Caco-2 (cell line): ENCODE measurements at regions not wholly inside any gene's neighbourhood (a gene's known extent, or its start where the extent isn't known, plus 50 kb on each side); places are given as distances from the start of the nearest gene placed in this dataset.

Experiments
- BruUV-seq: library from RNA; stranded (reverse); fragments of 400-500 nt; replicated peaks from 2 replicates; lab custom pipeline; 2021; lab: Mats Ljungman, UMichigan
- CTCF ChIA-PET: fragments of 300-600 bp; sonication (Branson Sonifier 250); formaldehyde crosslinking; loops from one replicate; lab custom pipeline; 2022; ENCODE audit warnings: antibody characterized with exemption; lab: Charles Lee
- POLR2A ChIA-PET: fragments of 300-600 bp; sonication (Branson Sonifier 250); formaldehyde crosslinking; loops from one replicate; lab custom pipeline; 2022; ENCODE audit warnings: antibody characterized with exemption; lab: Charles Lee
- DNase-seq, 2 experiments: peaks; one replicate each; pipeline versions ENCODE4 v3.0.0 to v3.0.0-alpha.2; 2020 to 2022
- H3K27me3 ChIP-seq: replicated peaks from 2 replicates; pipeline ENCODE4 v1.6.0; 2011; ENCODE audit warnings: low read length; ENCODE audit not compliant: control insufficient read depth, insufficient read depth
- H3K36me3 ChIP-seq: 2 replicates; pipeline ENCODE4 v1.5.1; 2011; ENCODE audit warnings: low read length; ENCODE audit not compliant: control insufficient read depth, insufficient read depth
- H3K4me1 ChIP-seq: fragments of 250-450 bp; sonication (Bioruptor Pico); 2 replicates; pipeline ENCODE4 v1.5.1; 2020; ENCODE audit warnings: mild to moderate bottlenecking
- H3K4me3 ChIP-seq: 2 replicates; pipeline ENCODE4 v1.5.1; 2011; ENCODE audit warnings: low read depth, mild to moderate bottlenecking, control low read depth, low read length
- H3K9me3 ChIP-seq: fragments of 250-450 bp; sonication (Bioruptor Pico); 2 replicates; pipeline ENCODE4 v1.5.1; 2020; ENCODE audit warnings: mild to moderate bottlenecking, moderate library complexity
- H3K27ac Mint-ChIP-seq: one replicate; pipeline ENCODE4 v1.8.0; 2022; ENCODE audit warnings: mixed read lengths; ENCODE audit not compliant: unreplicated experiment
- H3K27me3 Mint-ChIP-seq: one replicate; pipeline ENCODE4 v1.8.0; 2022; ENCODE audit warnings: mixed read lengths; ENCODE audit not compliant: insufficient read depth, unreplicated experiment
- H3K36me3 Mint-ChIP-seq: one replicate; pipeline ENCODE4 v1.8.0; 2022; ENCODE audit warnings: mild to moderate bottlenecking, mixed read lengths; ENCODE audit not compliant: insufficient read depth, unreplicated experiment
- H3K4me1 Mint-ChIP-seq: one replicate; pipeline ENCODE4 v1.8.0; 2022; ENCODE audit warnings: low read depth, mixed read lengths; ENCODE audit not compliant: unreplicated experiment
- H3K4me3 Mint-ChIP-seq: one replicate; pipeline ENCODE4 v1.8.0; 2022; ENCODE audit warnings: mild to moderate bottlenecking, moderate library complexity, mixed read lengths; ENCODE audit not compliant: unreplicated experiment
- H3K9me3 Mint-ChIP-seq: one replicate; pipeline ENCODE4 v1.8.0; 2022; ENCODE audit warnings: mixed read lengths; ENCODE audit not compliant: unreplicated experiment
- CTCF ChIP-seq, 2 experiments: fragments of 200-600 bp in 1 of 2; IDR thresholded peaks; 1 replicate in 1 of 2; 2 replicates in 1 of 2; pipeline versions ENCODE4 v1.5.1 to v1.8.0; 2011 to 2022; ENCODE audit warnings: antibody characterized with exemption in 1 of 2, control low read depth in 1 of 2, inconsistent platforms in 1 of 2, low read depth in 1 of 2, low read length in 1 of 2, mild to moderate bottlenecking in 1 of 2, moderate library complexity in 1 of 2; ENCODE audit not compliant: insufficient read depth in 1 of 2, severe bottlenecking in 1 of 2, unreplicated experiment in 1 of 2
- intact Hi-C: fragments of 100-400 bp; cut with micrococcal nuclease; formaldehyde crosslinking; loops from one replicate; pipeline ENCODE4 v1.10.0; 2022; ENCODE audit not compliant: unreplicated experiment

DNA sequence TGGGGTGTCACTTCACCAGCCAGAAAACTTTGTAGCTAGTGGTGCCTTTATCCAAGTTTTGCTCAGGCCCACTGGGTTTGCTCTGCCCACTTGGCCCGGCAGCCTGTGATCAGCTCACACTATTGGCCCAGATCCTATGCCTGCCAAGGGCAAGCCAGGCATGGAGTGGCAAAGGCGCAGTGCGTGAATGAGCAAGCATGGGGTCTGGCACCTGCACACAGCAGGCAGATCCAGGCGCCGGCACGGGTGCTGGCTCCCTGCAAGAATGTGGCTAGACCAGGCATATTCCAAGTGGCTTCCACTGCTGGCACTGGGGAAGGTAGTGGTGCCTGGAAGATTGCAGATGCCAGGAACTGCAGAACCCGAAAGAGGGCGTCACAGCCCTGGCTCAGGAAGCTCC is 346.9 kb downstream of the LMBRD1 start:
- no peaks in the 10 kb centered on the region for H3K36me3 Mint-ChIP-seq
- no peaks in the 10 kb centered on the region for H3K36me3 ChIP-seq
- BruUV-seq = no TSS peak
- H3K27me3 Mint-ChIP-seq = no peaks in the 10 kb centered on the region
- ChIA-PET CTCF (no interaction called here), POLR2A (no interaction called here)
- no peak for DNase-seq
- no peak overlapping the region for H3K4me3 Mint-ChIP-seq
- H3K4me1 Mint-ChIP-seq = no peaks in the 10 kb centered on the region
- no peak overlapping the region for H3K4me3 ChIP-seq
- no peak for TF ChIP-seq CTCF (IDR thresholded peaks at IDR 0.05; ENCODE audit: insufficient read depth in 1 of 2, low read depth in 1 of 2, low read length in 1 of 2, severe bottlenecking in 1 of 2, unreplicated experiment in 1 of 2)
- H3K4me1 ChIP-seq = no peaks in the 10 kb centered on the region
- H3K27ac Mint-ChIP-seq = no peak overlapping the region
- intact Hi-C loops = no loop called here
- H3K9me3 ChIP-seq = no peaks in the 10 kb centered on the region
- peaks cover 6% of the 10 kb centered on the region for H3K9me3 Mint-ChIP-seq
- no peaks in the 10 kb centered on the region for H3K27me3 ChIP-seq
